HEK293 (cell line): ENCODE measurements at regions not wholly inside any gene's neighbourhood (a gene's known extent, or its start where the extent isn't known, plus 50 kb on each side); places are given as distances from the start of the nearest gene placed in this dataset.

Experiments
- CTCF ChIP-seq: fragments of 450-650 bp; formaldehyde crosslinking; IDR thresholded peaks from 2 replicates; pipeline ENCODE4 v1.5.1; 2016; ENCODE audit warnings: missing biosample characterization, missing genetic modification characterization
- GFI1B ChIP-seq: fragments of 450-650 bp; formaldehyde crosslinking; IDR thresholded peaks from 2 replicates; pipeline ENCODE4 v1.5.1; 2016; ENCODE audit warnings: missing biosample characterization, missing genetic modification characterization
- OSR2 ChIP-seq: fragments of 450-650 bp; formaldehyde crosslinking; IDR thresholded peaks from 2 replicates; pipeline ENCODE4 v1.5.1; 2016; ENCODE audit warnings: missing biosample characterization, missing genetic modification characterization
- REST ChIP-seq: fragments of 450-650 bp; formaldehyde crosslinking; IDR thresholded peaks from 2 replicates; pipeline ENCODE4 v1.5.1; 2016; ENCODE audit warnings: missing biosample characterization, missing genetic modification characterization
- TCF7L2 ChIP-seq: IDR thresholded peaks from 2 replicates; pipeline ENCODE4 v1.6.1; 2011; ENCODE audit warnings: low read depth, mild to moderate bottlenecking, inconsistent platforms, low read length, moderate library complexity, borderline replicate concordance
- ZNF133 ChIP-seq: fragments of 450-650 bp; formaldehyde crosslinking; IDR thresholded peaks from 2 replicates; pipeline ENCODE4 v1.5.1; 2016; ENCODE audit warnings: missing biosample characterization, missing genetic modification characterization
- ZNF146 ChIP-seq: fragments of 450-650 bp; formaldehyde crosslinking; IDR thresholded peaks from 2 replicates; pipeline ENCODE4 v1.5.1; 2016; ENCODE audit warnings: missing biosample characterization, missing genetic modification characterization
- ZNF274 ChIP-seq, 2 experiments: fragments of 200-500 bp in 1 of 2; fragments of 450-650 bp in 1 of 2; sonication (Bioruptor generic) in 1 of 2; formaldehyde crosslinking in 1 of 2; IDR thresholded peaks; 2 replicates each; pipeline versions ENCODE4 v1.5.1 to v1.6.1; 2014 to 2016; ENCODE audit warnings: borderline replicate concordance in 1 of 2, inconsistent platforms in 1 of 2, low read length in 1 of 2, missing biosample characterization in 1 of 2, missing genetic modification characterization in 1 of 2
- ZNF366 ChIP-seq: fragments of 450-650 bp; formaldehyde crosslinking; conservative IDR thresholded peaks from 2 replicates; pipeline ENCODE4 v1.5.1; 2016; ENCODE audit warnings: missing biosample characterization, missing genetic modification characterization

- TF ChIP-seq REST (tag by site-specific recombination) (no peak), CTCF (tag by site-specific recombination) (no peak), OSR2 (no peak), ZNF366 (tag by site-specific recombination) (no peak), ZNF133 (tag by site-specific recombination) (no peak), TCF7L2 (no peak), GFI1B (peak; percentile 87), ZNF274 (IDR thresholded peaks at IDR 0.05; ENCODE audit: low read length) (no peak), ZNF274 (tag by site-specific recombination; IDR thresholded peaks at IDR 0.05; ENCODE audit: borderline replicate concordance) (no peak), ZNF146 (tag by site-specific recombination) (no peak)
These were observed 135.6 kb upstream of the UST start for GRCh38 chr6:148611213-148611612.
